HEK293 (cell line): ENCODE measurements at regions not wholly inside any gene's neighbourhood (a gene's known extent, or its start where the extent isn't known, plus 50 kb on each side); places are given as distances from the start of the nearest gene placed in this dataset.
A peak's percentile ranks its signal among the peaks of the same experiment; 100 is the strongest.

Experiments used
- CTCF ChIA-PET: fragments of 350-600 bp; formaldehyde crosslinking; extraction: SDS; loops from one replicate; lab custom pipeline; 2021; ENCODE audit warnings: antibody characterized with exemption; lab: Yijun Ruan, JAX
- POLR2A ChIA-PET: fragments of 300-600 bp; formaldehyde crosslinking; extraction: SDS; loops from one replicate; lab custom pipeline; 2020; ENCODE audit warnings: antibody characterized with exemption, inconsistent platforms; lab: Yijun Ruan, JAX
- H3K27ac ChIP-seq: fragments of 200-500 bp; sonication (Bioruptor generic); 2 replicates; pipeline ENCODE4 v1.5.1; 2014; ENCODE audit warnings: low read depth, low read length, control low read depth, inconsistent platforms; ENCODE audit errors: extremely low read depth
- H3K36me3 ChIP-seq, 2 experiments: fragments of 200-500 bp in 1 of 2; sonication (Bioruptor generic) in 1 of 2; 1 replicate in 1 of 2; 2 replicates in 1 of 2; pipeline ENCODE4 v1.5.1; 2014 to 2017; ENCODE audit warnings: inconsistent platforms in 2 of 2, low read length in 2 of 2; ENCODE audit not compliant: control insufficient read depth in 2 of 2, insufficient read depth in 1 of 2
- H3K4me1 ChIP-seq: fragments of 200-500 bp; sonication (Bioruptor generic); 2 replicates; pipeline ENCODE4 v1.5.1; 2014; ENCODE audit warnings: mild to moderate bottlenecking, low read length, inconsistent platforms; ENCODE audit not compliant: control insufficient read depth, insufficient read depth
- H3K4me3 ChIP-seq: 2 replicates; pipeline ENCODE4 v1.5.1; 2011; ENCODE audit warnings: low read depth, mild to moderate bottlenecking, control low read depth, low read length, moderate library complexity
- H3K9me3 ChIP-seq: fragments of 200-500 bp; sonication (Bioruptor generic); 2 replicates; pipeline ENCODE4 v1.5.1; 2014; ENCODE audit warnings: low read depth, low read length, inconsistent platforms; ENCODE audit not compliant: control insufficient read depth, insufficient read depth
- GFI1B ChIP-seq: fragments of 450-650 bp; formaldehyde crosslinking; IDR thresholded peaks from 2 replicates; pipeline ENCODE4 v1.5.1; 2016; ENCODE audit warnings: missing biosample characterization, missing genetic modification characterization
- ZBTB8A ChIP-seq: fragments of 450-650 bp; formaldehyde crosslinking; IDR thresholded peaks from 2 replicates; pipeline ENCODE4 v1.5.1; 2016; ENCODE audit warnings: missing biosample characterization, missing genetic modification characterization
- ZFP41 ChIP-seq: fragments of 450-650 bp; formaldehyde crosslinking; IDR thresholded peaks from 2 replicates; pipeline ENCODE4 v1.5.1; 2016; ENCODE audit warnings: missing biosample characterization, missing genetic modification characterization, borderline replicate concordance
- ZIC2 ChIP-seq: fragments of 450-650 bp; formaldehyde crosslinking; IDR thresholded peaks from 2 replicates; pipeline ENCODE4 v1.5.1; 2016; ENCODE audit warnings: missing biosample characterization, missing genetic modification characterization
- ZNF274 ChIP-seq, 2 experiments: fragments of 200-500 bp in 1 of 2; fragments of 450-650 bp in 1 of 2; sonication (Bioruptor generic) in 1 of 2; formaldehyde crosslinking in 1 of 2; IDR thresholded peaks; 2 replicates each; pipeline versions ENCODE4 v1.5.1 to v1.6.1; 2014 to 2016; ENCODE audit warnings: borderline replicate concordance in 1 of 2, inconsistent platforms in 1 of 2, low read length in 1 of 2, missing biosample characterization in 1 of 2, missing genetic modification characterization in 1 of 2
- ZNF311 ChIP-seq: fragments of 450-650 bp; formaldehyde crosslinking; IDR thresholded peaks from 2 replicates; pipeline ENCODE4 v1.5.1; 2017; ENCODE audit warnings: missing biosample characterization, missing genetic modification characterization, borderline replicate concordance
- ZNF354C ChIP-seq: fragments of 450-650 bp; formaldehyde crosslinking; IDR thresholded peaks from 2 replicates; pipeline ENCODE4 v1.5.1; 2016; ENCODE audit warnings: missing biosample characterization, missing genetic modification characterization, low read depth, borderline replicate concordance
- ZNF366 ChIP-seq: fragments of 450-650 bp; formaldehyde crosslinking; conservative IDR thresholded peaks from 2 replicates; pipeline ENCODE4 v1.5.1; 2016; ENCODE audit warnings: missing biosample characterization, missing genetic modification characterization
- ZNF501 ChIP-seq: fragments of 450-650 bp; formaldehyde crosslinking; IDR thresholded peaks from 2 replicates; pipeline ENCODE4 v1.5.1; 2016; ENCODE audit warnings: missing biosample characterization, missing genetic modification characterization
- ZNF548 ChIP-seq: fragments of 450-650 bp; formaldehyde crosslinking; IDR thresholded peaks from 2 replicates; pipeline ENCODE4 v1.5.1; 2016; ENCODE audit warnings: missing biosample characterization, missing genetic modification characterization
- ZNF549 ChIP-seq: fragments of 450-650 bp; IDR thresholded peaks from 2 replicates; pipeline ENCODE4 v1.5.1; 2018; ENCODE audit warnings: missing biosample characterization, missing genetic modification characterization, mild to moderate bottlenecking, inconsistent platforms, moderate library complexity
- ZNF596 ChIP-seq: fragments of 450-650 bp; IDR thresholded peaks from 2 replicates; pipeline ENCODE4 v1.5.0; 2018; ENCODE audit warnings: missing biosample characterization, mild to moderate bottlenecking, missing genetic modification characterization, moderate library complexity
- ZNF777 ChIP-seq: fragments of 450-650 bp; formaldehyde crosslinking; IDR thresholded peaks from 2 replicates; pipeline ENCODE4 v1.5.1; 2017; ENCODE audit warnings: missing biosample characterization, missing genetic modification characterization, borderline replicate concordance
- TF ChIP-seq, protein P1 (sequence below): fragments of 450-650 bp; formaldehyde crosslinking; IDR thresholded peaks from 2 replicates; pipeline ENCODE4 v1.5.1; 2016; ENCODE audit warnings: missing biosample characterization, missing genetic modification characterization
- TF ChIP-seq, protein P2 (sequence below): fragments of 450-650 bp; formaldehyde crosslinking; IDR thresholded peaks from 2 replicates; pipeline ENCODE4 v1.5.1; 2016; ENCODE audit warnings: missing biosample characterization, missing genetic modification characterization
- TF ChIP-seq, protein P3 (sequence below): fragments of 450-650 bp; formaldehyde crosslinking; IDR thresholded peaks from 2 replicates; pipeline ENCODE4 v1.5.1; 2016; ENCODE audit warnings: missing biosample characterization, missing genetic modification characterization
- TF ChIP-seq, protein P4 (sequence below): fragments of 450-650 bp; formaldehyde crosslinking; IDR thresholded peaks from 2 replicates; pipeline ENCODE4 v1.5.1; 2016; ENCODE audit warnings: missing biosample characterization, missing genetic modification characterization, low read depth
- TF ChIP-seq, protein P5 (sequence below): fragments of 450-650 bp; formaldehyde crosslinking; IDR thresholded peaks from 2 replicates; pipeline ENCODE4 v1.5.1; 2017; ENCODE audit warnings: missing biosample characterization, missing genetic modification characterization

DNA sequence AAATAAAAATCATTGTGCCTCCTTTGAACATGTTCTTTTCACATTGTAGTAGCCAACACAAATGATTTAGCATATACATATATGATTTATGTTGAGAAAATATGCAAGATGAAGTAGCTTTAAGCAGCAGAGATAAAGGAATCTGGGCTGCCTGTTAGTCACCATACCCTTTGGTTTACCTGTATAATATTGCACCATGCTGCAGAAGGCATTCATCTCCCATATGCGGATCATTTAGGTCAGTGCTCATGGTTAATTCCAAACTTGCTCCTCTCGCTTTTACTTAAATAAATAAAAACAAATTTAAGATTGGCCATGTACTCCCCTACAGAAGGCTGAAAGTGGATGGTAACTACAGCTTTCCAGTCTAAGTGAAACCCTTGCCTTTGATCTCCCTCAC lies 86.7 kb upstream of the TBL1XR1 start:
- Histone ChIP-seq H3K4me1 (no peaks in the 10 kb centered on the region), H3K27ac (no peak overlapping the region), H3K36me3 (no peaks in the 10 kb centered on the region), H3K9me3 (no peaks in the 10 kb centered on the region), H3K4me3 (no peak overlapping the region)
- POLR2A ChIA-PET: no interaction called here
- CTCF ChIA-PET: interaction anchor here (0.7 kb wide), 1 partner anchor 76 kb away, joined by 3 read pairs; no protein-coding TSS in a partner anchor
- no peak for TF ChIP-seq ZNF777 (tag by site-specific recombination)
- TF ChIP-seq, protein P1, sequence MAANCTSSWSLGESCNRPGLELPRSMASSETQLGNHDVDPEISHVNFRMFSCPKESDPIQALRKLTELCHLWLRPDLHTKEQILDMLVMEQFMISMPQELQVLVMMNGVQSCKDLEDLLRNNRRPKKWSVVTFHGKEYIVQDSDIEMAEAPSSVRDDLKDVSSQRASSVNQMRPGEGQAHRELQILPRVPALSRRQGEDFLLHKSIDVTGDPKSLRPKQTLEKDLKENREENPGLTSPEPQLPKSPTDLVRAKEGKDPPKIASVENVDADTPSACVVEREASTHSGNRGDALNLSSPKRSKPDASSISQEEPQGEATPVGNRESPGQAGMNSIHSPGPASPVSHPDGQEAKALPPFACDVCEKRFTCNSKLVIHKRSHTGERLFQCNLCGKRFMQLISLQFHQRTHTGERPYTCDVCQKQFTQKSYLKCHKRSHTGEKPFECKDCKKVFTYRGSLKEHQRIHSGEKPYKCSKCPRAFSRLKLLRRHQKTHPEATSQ (tag by site-specific recombination): no peak
- TF ChIP-seq ZNF596: no peak
- no peak for TF ChIP-seq ZFP41 (tag by site-specific recombination)
- TF ChIP-seq, protein P2, sequence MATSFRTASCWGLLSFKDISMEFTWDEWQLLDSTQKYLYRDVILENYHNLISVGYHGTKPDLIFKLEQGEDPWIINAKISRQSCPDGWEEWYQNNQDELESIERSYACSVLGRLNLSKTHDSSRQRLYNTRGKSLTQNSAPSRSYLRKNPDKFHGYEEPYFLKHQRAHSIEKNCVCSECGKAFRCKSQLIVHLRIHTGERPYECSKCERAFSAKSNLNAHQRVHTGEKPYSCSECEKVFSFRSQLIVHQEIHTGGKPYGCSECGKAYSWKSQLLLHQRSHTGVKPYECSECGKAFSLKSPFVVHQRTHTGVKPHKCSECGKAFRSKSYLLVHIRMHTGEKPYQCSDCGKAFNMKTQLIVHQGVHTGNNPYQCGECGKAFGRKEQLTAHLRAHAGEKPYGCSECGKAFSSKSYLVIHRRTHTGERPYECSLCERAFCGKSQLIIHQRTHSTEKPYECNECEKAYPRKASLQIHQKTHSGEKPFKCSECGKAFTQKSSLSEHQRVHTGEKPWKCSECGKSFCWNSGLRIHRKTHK: no peak
- no peak for TF ChIP-seq ZNF548 (tag by site-specific recombination)
- no peak for TF ChIP-seq ZNF354C

DNA sequence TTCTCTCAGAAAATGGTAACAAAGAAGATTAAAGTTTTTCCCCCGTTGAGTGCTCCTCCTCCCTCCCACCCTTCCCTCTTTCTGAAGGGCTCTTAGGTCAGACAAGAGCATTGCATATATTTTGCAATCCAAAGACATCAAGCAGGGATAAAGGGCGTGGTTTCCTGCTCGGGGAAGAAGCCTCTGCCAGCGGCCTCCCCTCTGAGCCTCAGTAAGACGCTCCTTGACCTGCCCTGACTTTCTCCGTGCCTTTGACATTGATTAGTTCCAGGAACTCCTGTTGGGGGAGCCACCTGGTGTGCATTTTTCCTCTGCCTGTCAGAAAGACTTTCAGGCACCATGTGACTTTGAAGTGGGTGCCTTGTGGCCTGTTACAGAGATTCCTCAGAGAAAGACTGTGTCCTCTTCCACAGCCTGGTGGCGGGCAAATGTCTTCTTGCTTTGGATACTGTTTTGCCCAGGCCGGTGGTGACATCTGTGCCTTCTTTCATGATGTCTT lies 87.2 kb upstream of the TBL1XR1 start:
- no peaks in the 10 kb centered on the region for H3K4me1 ChIP-seq
- TF ChIP-seq ZBTB8A (tag by site-specific recombination): peak; percentile 20; the same call in 1 of the 2 replicates
- TF ChIP-seq ZIC2 (tag by site-specific recombination): peak; percentile 74
- TF ChIP-seq, protein P3, sequence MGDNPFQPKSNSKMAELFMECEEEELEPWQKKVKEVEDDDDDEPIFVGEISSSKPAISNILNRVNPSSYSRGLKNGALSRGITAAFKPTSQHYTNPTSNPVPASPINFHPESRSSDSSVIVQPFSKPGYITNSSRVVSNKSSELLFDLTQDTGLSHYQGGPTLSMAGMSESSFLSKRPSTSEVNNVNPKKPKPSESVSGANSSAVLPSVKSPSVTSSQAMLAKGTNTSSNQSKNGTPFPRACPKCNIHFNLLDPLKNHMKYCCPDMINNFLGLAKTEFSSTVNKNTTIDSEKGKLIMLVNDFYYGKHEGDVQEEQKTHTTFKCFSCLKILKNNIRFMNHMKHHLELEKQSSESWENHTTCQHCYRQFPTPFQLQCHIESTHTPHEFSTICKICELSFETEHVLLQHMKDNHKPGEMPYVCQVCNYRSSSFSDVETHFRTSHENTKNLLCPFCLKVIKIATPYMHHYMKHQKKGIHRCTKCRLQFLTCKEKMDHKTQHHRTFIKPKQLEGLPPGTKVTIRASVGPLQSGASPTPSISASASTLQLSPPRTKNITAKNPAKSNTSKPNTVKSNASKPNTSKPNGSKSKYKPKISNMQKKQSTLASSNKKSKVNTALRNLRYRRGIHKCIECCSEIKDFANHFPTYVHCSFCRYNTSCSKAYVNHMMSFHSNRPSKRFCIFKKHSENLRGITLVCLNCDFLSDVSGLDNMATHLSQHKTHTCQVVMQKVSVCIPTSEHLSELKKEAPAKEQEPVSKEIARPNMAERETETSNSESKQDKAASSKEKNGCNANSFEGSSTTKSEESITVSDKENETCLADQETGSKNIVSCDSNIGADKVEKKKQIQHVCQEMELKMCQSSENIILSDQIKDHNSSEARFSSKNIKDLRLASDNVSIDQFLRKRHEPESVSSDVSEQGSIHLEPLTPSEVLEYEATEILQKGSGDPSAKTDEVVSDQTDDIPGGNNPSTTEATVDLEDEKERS (tag by site-specific recombination): no peak
- no peak for TF ChIP-seq ZNF274 (IDR thresholded peaks at IDR 0.05; ENCODE audit: low read length)
- no peak for TF ChIP-seq ZNF274 (tag by site-specific recombination; IDR thresholded peaks at IDR 0.05; ENCODE audit: borderline replicate concordance)
- TF ChIP-seq, all 188 proteins: peak for 2
- Histone ChIP-seq H3K36me3 (no peaks in the 10 kb centered on the region), H3K9me3 (no peaks in the 10 kb centered on the region), H3K4me3 (no peak overlapping the region), H3K27ac (no peak overlapping the region)
- ChIA-PET CTCF (no interaction called here), POLR2A (no interaction called here)

DNA sequence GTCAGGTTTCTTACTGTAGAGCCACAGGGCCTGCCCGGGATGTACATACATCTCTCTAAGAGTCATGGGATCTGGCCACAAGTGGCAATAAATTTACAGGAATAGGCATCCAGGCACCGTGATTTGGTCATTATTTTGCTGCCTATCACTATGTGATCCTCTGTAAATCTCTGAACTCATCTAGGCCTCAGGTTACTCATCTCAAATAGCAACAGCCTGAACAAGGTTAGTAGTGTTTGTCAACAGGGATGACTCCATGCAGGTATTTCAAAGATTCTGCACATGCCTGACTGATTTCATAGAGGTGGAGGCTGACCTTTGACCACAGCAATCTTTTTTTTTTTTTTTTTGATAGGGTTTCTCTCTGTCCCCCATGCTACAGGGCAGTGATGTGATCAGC lies 88.8 kb upstream of the TBL1XR1 start:
- H3K36me3 ChIP-seq: no peaks in the 10 kb centered on the region
- no peak overlapping the region for H3K4me3 ChIP-seq
- CTCF ChIA-PET: no interaction called here
- no peaks in the 10 kb centered on the region for H3K9me3 ChIP-seq
- POLR2A ChIA-PET: no interaction called here
- H3K4me1 ChIP-seq: no peaks in the 10 kb centered on the region
- no peak for TF ChIP-seq ZNF501 (tag by site-specific recombination)
- peak; percentile 66; the same call in 1 of the 2 replicates for TF ChIP-seq GFI1B (tag by site-specific recombination)
- TF ChIP-seq ZNF366 (tag by site-specific recombination): 0 out of 2 replicates have a peak, but pooled peaks have one; percentile 15
- TF ChIP-seq, protein P4, sequence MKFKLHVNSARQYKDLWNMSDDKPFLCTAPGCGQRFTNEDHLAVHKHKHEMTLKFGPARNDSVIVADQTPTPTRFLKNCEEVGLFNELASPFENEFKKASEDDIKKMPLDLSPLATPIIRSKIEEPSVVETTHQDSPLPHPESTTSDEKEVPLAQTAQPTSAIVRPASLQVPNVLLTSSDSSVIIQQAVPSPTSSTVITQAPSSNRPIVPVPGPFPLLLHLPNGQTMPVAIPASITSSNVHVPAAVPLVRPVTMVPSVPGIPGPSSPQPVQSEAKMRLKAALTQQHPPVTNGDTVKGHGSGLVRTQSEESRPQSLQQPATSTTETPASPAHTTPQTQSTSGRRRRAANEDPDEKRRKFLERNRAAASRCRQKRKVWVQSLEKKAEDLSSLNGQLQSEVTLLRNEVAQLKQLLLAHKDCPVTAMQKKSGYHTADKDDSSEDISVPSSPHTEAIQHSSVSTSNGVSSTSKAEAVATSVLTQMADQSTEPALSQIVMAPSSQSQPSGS: no peak
- TF ChIP-seq, protein P5, sequence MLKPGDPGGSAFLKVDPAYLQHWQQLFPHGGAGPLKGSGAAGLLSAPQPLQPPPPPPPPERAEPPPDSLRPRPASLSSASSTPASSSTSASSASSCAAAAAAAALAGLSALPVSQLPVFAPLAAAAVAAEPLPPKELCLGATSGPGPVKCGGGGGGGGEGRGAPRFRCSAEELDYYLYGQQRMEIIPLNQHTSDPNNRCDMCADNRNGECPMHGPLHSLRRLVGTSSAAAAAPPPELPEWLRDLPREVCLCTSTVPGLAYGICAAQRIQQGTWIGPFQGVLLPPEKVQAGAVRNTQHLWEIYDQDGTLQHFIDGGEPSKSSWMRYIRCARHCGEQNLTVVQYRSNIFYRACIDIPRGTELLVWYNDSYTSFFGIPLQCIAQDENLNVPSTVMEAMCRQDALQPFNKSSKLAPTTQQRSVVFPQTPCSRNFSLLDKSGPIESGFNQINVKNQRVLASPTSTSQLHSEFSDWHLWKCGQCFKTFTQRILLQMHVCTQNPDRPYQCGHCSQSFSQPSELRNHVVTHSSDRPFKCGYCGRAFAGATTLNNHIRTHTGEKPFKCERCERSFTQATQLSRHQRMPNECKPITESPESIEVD (tag by site-specific recombination): peak; percentile 29; the same call in 1 of the 2 replicates
- TF ChIP-seq ZNF311: no peak
- TF ChIP-seq ZNF549 (tag by site-specific recombination): no peak
- H3K27ac ChIP-seq: no peak overlapping the region
